HEK293 (cell line): ENCODE measurements at regions not wholly inside any gene's neighbourhood (a gene's known extent, or its start where the extent isn't known, plus 50 kb on each side); places are given as distances from the start of the nearest gene placed in this dataset.
A peak's percentile ranks its signal among the peaks of the same experiment; 100 is the strongest.

Experiments
- CTCF ChIA-PET: fragments of 350-600 bp; formaldehyde crosslinking; extraction: SDS; loops from one replicate; lab custom pipeline; 2021; ENCODE audit warnings: antibody characterized with exemption; lab: Yijun Ruan, JAX
- POLR2A ChIA-PET: fragments of 300-600 bp; formaldehyde crosslinking; extraction: SDS; loops from one replicate; lab custom pipeline; 2020; ENCODE audit warnings: antibody characterized with exemption, inconsistent platforms; lab: Yijun Ruan, JAX
- H3K27ac ChIP-seq: fragments of 200-500 bp; sonication (Bioruptor generic); 2 replicates; pipeline ENCODE4 v1.5.1; 2014; ENCODE audit warnings: low read depth, low read length, control low read depth, inconsistent platforms; ENCODE audit errors: extremely low read depth
- H3K36me3 ChIP-seq, 2 experiments: fragments of 200-500 bp in 1 of 2; sonication (Bioruptor generic) in 1 of 2; 1 replicate in 1 of 2; 2 replicates in 1 of 2; pipeline ENCODE4 v1.5.1; 2014 to 2017; ENCODE audit warnings: inconsistent platforms in 2 of 2, low read length in 2 of 2; ENCODE audit not compliant: control insufficient read depth in 2 of 2, insufficient read depth in 1 of 2
- H3K4me1 ChIP-seq: fragments of 200-500 bp; sonication (Bioruptor generic); 2 replicates; pipeline ENCODE4 v1.5.1; 2014; ENCODE audit warnings: mild to moderate bottlenecking, low read length, inconsistent platforms; ENCODE audit not compliant: control insufficient read depth, insufficient read depth
- H3K4me3 ChIP-seq: 2 replicates; pipeline ENCODE4 v1.5.1; 2011; ENCODE audit warnings: low read depth, mild to moderate bottlenecking, control low read depth, low read length, moderate library complexity
- H3K9me3 ChIP-seq: fragments of 200-500 bp; sonication (Bioruptor generic); 2 replicates; pipeline ENCODE4 v1.5.1; 2014; ENCODE audit warnings: low read depth, low read length, inconsistent platforms; ENCODE audit not compliant: control insufficient read depth, insufficient read depth
- EGR2 ChIP-seq: fragments of 450-650 bp; formaldehyde crosslinking; IDR thresholded peaks from 2 replicates; pipeline ENCODE4 v1.5.1; 2016; ENCODE audit warnings: low read depth, missing biosample characterization, missing genetic modification characterization
- SP7 ChIP-seq: fragments of 450-650 bp; formaldehyde crosslinking; IDR thresholded peaks from 2 replicates; pipeline ENCODE4 v1.5.1; 2016; ENCODE audit warnings: missing biosample characterization, missing genetic modification characterization
- TCF7L2 ChIP-seq: IDR thresholded peaks from 2 replicates; pipeline ENCODE4 v1.6.1; 2011; ENCODE audit warnings: low read depth, mild to moderate bottlenecking, inconsistent platforms, low read length, moderate library complexity, borderline replicate concordance
- ZBTB8A ChIP-seq: fragments of 450-650 bp; formaldehyde crosslinking; IDR thresholded peaks from 2 replicates; pipeline ENCODE4 v1.5.1; 2016; ENCODE audit warnings: missing biosample characterization, missing genetic modification characterization
- ZIC2 ChIP-seq: fragments of 450-650 bp; formaldehyde crosslinking; IDR thresholded peaks from 2 replicates; pipeline ENCODE4 v1.5.1; 2016; ENCODE audit warnings: missing biosample characterization, missing genetic modification characterization
- ZNF140 ChIP-seq: fragments of 450-650 bp; formaldehyde crosslinking; IDR thresholded peaks from 2 replicates; pipeline ENCODE4 v1.5.1; 2016; ENCODE audit warnings: missing biosample characterization, missing genetic modification characterization
- ZNF155 ChIP-seq: fragments of 450-650 bp; formaldehyde crosslinking; IDR thresholded peaks from 2 replicates; pipeline ENCODE4 v1.5.1; 2016; ENCODE audit warnings: missing biosample characterization, missing genetic modification characterization
- ZNF2 ChIP-seq: fragments of 450-650 bp; formaldehyde crosslinking; IDR thresholded peaks from 2 replicates; pipeline ENCODE4 v1.5.1; 2016; ENCODE audit warnings: missing biosample characterization, missing genetic modification characterization
- ZNF24 ChIP-seq: fragments of 450-650 bp; formaldehyde crosslinking; IDR thresholded peaks from 2 replicates; pipeline ENCODE4 v1.5.1; 2016; ENCODE audit warnings: missing biosample characterization, missing genetic modification characterization
- ZNF341 ChIP-seq: fragments of 450-650 bp; formaldehyde crosslinking; IDR thresholded peaks from 2 replicates; pipeline ENCODE4; 2016; ENCODE audit warnings: low read depth, missing biosample characterization, missing genetic modification characterization
- ZNF354C ChIP-seq: fragments of 450-650 bp; formaldehyde crosslinking; IDR thresholded peaks from 2 replicates; pipeline ENCODE4 v1.5.1; 2016; ENCODE audit warnings: missing biosample characterization, missing genetic modification characterization, low read depth, borderline replicate concordance
- ZNF548 ChIP-seq: fragments of 450-650 bp; formaldehyde crosslinking; IDR thresholded peaks from 2 replicates; pipeline ENCODE4 v1.5.1; 2016; ENCODE audit warnings: missing biosample characterization, missing genetic modification characterization
- ZNF549 ChIP-seq: fragments of 450-650 bp; IDR thresholded peaks from 2 replicates; pipeline ENCODE4 v1.5.1; 2018; ENCODE audit warnings: missing biosample characterization, missing genetic modification characterization, mild to moderate bottlenecking, inconsistent platforms, moderate library complexity
- ZNF596 ChIP-seq: fragments of 450-650 bp; IDR thresholded peaks from 2 replicates; pipeline ENCODE4 v1.5.0; 2018; ENCODE audit warnings: missing biosample characterization, mild to moderate bottlenecking, missing genetic modification characterization, moderate library complexity
- ZNF600 ChIP-seq: fragments of 450-650 bp; formaldehyde crosslinking; IDR thresholded peaks from 2 replicates; pipeline ENCODE4 v1.5.1; 2016; ENCODE audit warnings: missing biosample characterization, missing genetic modification characterization
- ZNF830 ChIP-seq: fragments of 450-650 bp; IDR thresholded peaks from 2 replicates; pipeline ENCODE4 v1.5.0; 2018; ENCODE audit warnings: missing biosample characterization, missing genetic modification characterization, low read depth, mild to moderate bottlenecking, moderate library complexity
- ZNF843 ChIP-seq: fragments of 450-650 bp; formaldehyde crosslinking; IDR thresholded peaks from 2 replicates; pipeline ENCODE4 v1.5.1; 2016; ENCODE audit warnings: missing biosample characterization, missing genetic modification characterization
- TF ChIP-seq, protein P1 (sequence below): fragments of 450-650 bp; formaldehyde crosslinking; IDR thresholded peaks from 2 replicates; pipeline ENCODE4 v1.5.1; 2016; ENCODE audit warnings: missing biosample characterization, missing genetic modification characterization
- TF ChIP-seq, protein P2 (sequence below): fragments of 450-650 bp; formaldehyde crosslinking; IDR thresholded peaks from 2 replicates; pipeline ENCODE4 v1.5.1; 2016; ENCODE audit warnings: missing biosample characterization, missing genetic modification characterization, borderline replicate concordance
- TF ChIP-seq, protein P3 (sequence below): fragments of 450-650 bp; formaldehyde crosslinking; IDR thresholded peaks from 2 replicates; pipeline ENCODE4 v1.5.1; 2016; ENCODE audit warnings: missing biosample characterization, missing genetic modification characterization
- TF ChIP-seq, protein P4 (sequence below): fragments of 450-650 bp; formaldehyde crosslinking; IDR thresholded peaks from 2 replicates; pipeline ENCODE4 v1.5.1; 2017; ENCODE audit warnings: missing biosample characterization, mild to moderate bottlenecking, missing genetic modification characterization, moderate library complexity
- TF ChIP-seq, protein P5 (sequence below): fragments of 450-650 bp; formaldehyde crosslinking; conservative IDR thresholded peaks from 2 replicates; pipeline ENCODE4 v1.5.1; 2016; ENCODE audit warnings: low read depth, missing biosample characterization, missing genetic modification characterization

DNA sequence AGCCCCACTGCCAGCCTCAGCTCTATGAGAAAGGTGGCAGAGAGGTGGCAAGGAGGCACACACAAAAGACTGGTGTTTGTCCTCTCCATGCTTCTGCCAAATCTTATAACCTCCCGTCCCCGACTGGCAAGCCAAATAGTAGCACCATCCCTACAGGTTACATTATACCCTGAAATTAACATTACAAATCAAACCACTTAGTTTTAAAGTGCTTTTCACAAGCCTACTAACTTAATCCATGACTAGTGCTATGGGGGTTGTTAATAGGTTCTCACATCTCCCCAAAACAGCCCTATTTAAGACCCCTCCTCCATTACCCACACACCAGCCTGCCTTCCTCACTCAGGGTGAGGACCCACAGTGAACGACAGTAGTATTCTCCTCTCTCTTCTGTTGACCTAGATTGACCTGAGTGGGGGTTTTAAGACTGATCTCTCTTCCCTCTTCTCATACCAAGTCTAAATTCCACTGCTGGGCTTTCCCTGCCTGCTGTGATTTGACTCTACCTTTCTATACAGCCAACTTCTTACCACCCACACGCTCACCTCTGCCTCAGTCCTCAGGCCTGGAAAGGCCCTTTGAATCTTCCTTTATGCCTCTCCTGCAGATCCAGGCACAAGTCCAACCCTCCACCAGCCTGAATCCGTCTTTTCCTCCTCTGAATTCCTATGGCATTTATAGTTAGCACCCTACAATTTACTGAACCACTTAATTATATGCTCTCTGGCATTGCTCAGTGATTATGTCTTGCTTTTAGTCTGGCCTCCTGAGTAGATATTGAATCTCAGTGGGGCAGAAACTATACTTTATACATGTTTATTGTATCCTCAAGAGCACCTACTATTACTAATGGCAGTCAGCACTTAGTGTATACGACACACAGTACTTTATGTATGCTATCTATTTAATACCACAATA is 116.1 kb downstream of the TMEM174 start:
- ChIA-PET CTCF (interaction anchor here (1.0 to 1.3 kb wide), 2 partner anchors 73 to 159 kb away, joined by 3 read pairs; partner anchors contain the start of gene FOXD1), POLR2A (no interaction called here)
- peaks cover 6% of the 10 kb centered on the region for H3K4me1 ChIP-seq
- H3K27ac ChIP-seq: no peak overlapping the region
- H3K4me3 ChIP-seq: no peak overlapping the region
- H3K36me3 ChIP-seq: no peaks in the 10 kb centered on the region
- peak; percentile 100 for TF ChIP-seq SP7 (tag by site-specific recombination)
- TF ChIP-seq, protein P1, sequence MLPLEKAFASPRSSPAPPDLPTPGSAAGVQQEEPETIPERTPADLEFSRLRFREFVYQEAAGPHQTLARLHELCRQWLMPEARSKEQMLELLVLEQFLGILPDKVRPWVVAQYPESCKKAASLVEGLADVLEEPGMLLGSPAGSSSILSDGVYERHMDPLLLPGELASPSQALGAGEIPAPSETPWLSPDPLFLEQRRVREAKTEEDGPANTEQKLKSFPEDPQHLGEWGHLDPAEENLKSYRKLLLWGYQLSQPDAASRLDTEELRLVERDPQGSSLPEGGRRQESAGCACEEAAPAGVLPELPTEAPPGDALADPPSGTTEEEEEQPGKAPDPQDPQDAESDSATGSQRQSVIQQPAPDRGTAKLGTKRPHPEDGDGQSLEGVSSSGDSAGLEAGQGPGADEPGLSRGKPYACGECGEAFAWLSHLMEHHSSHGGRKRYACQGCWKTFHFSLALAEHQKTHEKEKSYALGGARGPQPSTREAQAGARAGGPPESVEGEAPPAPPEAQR: no peak
- no peak for TF ChIP-seq ZNF843 (tag by site-specific recombination)
- TF ChIP-seq, protein P2, sequence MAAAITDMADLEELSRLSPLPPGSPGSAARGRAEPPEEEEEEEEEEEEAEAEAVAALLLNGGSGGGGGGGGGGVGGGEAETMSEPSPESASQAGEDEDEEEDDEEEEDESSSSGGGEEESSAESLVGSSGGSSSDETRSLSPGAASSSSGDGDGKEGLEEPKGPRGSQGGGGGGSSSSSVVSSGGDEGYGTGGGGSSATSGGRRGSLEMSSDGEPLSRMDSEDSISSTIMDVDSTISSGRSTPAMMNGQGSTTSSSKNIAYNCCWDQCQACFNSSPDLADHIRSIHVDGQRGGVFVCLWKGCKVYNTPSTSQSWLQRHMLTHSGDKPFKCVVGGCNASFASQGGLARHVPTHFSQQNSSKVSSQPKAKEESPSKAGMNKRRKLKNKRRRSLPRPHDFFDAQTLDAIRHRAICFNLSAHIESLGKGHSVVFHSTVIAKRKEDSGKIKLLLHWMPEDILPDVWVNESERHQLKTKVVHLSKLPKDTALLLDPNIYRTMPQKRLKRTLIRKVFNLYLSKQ: no peak
- no peak for TF ChIP-seq ZNF2 (tag by site-specific recombination)
- H3K9me3 ChIP-seq: no peaks in the 10 kb centered on the region

DNA sequence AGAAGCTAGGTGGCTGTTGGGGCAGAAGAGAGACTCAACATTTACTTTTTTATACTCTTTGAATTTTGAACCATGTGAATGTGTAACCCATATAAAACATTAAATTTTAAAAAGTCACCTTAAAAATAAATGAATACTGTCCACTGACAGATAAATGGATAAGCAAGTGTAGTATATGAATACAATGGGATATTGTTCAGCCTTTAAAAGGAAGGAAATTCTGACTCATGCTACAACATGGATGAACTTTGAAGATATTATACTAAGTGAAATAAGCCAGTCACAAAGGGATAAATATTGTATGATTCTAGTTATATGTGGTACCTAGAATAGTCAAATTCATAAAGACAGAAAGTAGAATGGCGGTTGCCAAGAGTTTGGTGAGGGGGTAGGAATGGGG is 113.9 kb downstream of the TMEM174 start:
- ChIA-PET POLR2A (no interaction called here), CTCF (no interaction called here)
- H3K9me3 ChIP-seq: no peaks in the 10 kb centered on the region
- no peaks in the 10 kb centered on the region for H3K36me3 ChIP-seq
- no peak overlapping the region for H3K4me3 ChIP-seq
- TF ChIP-seq ZNF600 (tag by site-specific recombination): no peak
- no peak for TF ChIP-seq ZNF596 (tag by site-specific recombination)
- no peak for TF ChIP-seq ZNF548 (tag by site-specific recombination)
- TF ChIP-seq ZNF140 (tag by site-specific recombination): no peak
- TF ChIP-seq ZNF354C: no peak
- H3K4me1 ChIP-seq: peaks cover 20% of the 10 kb centered on the region
- no peak overlapping the region for H3K27ac ChIP-seq

DNA sequence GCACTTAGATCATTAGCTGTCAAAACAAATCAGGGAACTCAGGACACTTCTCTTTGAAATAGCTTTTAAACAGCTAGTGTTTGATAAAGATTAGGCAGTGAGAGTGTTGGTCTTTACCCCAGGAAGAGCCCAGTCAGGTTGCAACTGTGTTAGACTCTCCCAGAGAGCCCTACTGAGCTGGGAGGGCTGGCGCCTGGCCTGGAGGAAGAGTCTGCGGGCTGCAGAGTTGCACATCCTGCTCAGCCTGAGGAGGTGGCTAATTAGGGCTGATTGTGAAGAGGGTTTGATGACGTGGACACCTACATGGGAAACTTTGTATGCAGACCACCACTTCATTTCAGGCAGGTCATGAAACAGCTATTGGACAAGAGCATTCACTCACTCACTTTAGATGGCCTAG is 112.0 kb downstream of the TMEM174 start:
- ChIA-PET POLR2A (interaction anchor here (1.3 kb wide), 1 partner anchor 164 kb away, joined by 3 read pairs; the partner anchor contains the start of gene FOXD1), CTCF (interaction anchor here (1.0 to 1.6 kb wide), 4 partner anchors 10 to 166 kb away, joined by 3 to 13 read pairs (median 5); no protein-coding TSS in a partner anchor)
- no peaks in the 10 kb centered on the region for H3K9me3 ChIP-seq
- no peak overlapping the region for H3K27ac ChIP-seq
- peaks cover 27% of the 10 kb centered on the region for H3K4me1 ChIP-seq
- H3K4me3 ChIP-seq: no peak overlapping the region
- no peaks in the 10 kb centered on the region for H3K36me3 ChIP-seq
- TF ChIP-seq ZNF24 (tag by site-specific recombination) (no peak), ZBTB8A (0 out of 2 replicates have a peak, but pooled peaks have one; percentile 12), EGR2 (no peak), ZNF830 (tag by site-specific recombination) (no peak), TCF7L2 (no peak), ZNF549 (tag by site-specific recombination) (no peak), ZIC2 (tag by site-specific recombination) (no peak), ZNF155 (tag by site-specific recombination) (no peak), ZNF341 (tag by site-specific recombination) (no peak)
- TF ChIP-seq, protein P3, sequence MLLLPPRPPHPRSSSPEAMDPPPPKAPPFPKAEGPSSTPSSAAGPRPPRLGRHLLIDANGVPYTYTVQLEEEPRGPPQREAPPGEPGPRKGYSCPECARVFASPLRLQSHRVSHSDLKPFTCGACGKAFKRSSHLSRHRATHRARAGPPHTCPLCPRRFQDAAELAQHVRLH (tag by site-specific recombination): no peak
- TF ChIP-seq, protein P4, sequence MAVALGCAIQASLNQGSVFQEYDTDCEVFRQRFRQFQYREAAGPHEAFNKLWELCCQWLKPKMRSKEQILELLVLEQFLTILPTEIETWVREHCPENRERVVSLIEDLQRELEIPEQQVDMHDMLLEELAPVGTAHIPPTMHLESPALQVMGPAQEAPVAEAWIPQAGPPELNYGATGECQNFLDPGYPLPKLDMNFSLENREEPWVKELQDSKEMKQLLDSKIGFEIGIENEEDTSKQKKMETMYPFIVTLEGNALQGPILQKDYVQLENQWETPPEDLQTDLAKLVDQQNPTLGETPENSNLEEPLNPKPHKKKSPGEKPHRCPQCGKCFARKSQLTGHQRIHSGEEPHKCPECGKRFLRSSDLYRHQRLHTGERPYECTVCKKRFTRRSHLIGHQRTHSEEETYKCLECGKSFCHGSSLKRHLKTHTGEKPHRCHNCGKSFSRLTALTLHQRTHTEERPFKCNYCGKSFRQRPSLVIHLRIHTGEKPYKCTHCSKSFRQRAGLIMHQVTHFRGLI (tag by site-specific recombination): peak; percentile 72; the same call in 1 of the 2 replicates
- TF ChIP-seq, protein P5, sequence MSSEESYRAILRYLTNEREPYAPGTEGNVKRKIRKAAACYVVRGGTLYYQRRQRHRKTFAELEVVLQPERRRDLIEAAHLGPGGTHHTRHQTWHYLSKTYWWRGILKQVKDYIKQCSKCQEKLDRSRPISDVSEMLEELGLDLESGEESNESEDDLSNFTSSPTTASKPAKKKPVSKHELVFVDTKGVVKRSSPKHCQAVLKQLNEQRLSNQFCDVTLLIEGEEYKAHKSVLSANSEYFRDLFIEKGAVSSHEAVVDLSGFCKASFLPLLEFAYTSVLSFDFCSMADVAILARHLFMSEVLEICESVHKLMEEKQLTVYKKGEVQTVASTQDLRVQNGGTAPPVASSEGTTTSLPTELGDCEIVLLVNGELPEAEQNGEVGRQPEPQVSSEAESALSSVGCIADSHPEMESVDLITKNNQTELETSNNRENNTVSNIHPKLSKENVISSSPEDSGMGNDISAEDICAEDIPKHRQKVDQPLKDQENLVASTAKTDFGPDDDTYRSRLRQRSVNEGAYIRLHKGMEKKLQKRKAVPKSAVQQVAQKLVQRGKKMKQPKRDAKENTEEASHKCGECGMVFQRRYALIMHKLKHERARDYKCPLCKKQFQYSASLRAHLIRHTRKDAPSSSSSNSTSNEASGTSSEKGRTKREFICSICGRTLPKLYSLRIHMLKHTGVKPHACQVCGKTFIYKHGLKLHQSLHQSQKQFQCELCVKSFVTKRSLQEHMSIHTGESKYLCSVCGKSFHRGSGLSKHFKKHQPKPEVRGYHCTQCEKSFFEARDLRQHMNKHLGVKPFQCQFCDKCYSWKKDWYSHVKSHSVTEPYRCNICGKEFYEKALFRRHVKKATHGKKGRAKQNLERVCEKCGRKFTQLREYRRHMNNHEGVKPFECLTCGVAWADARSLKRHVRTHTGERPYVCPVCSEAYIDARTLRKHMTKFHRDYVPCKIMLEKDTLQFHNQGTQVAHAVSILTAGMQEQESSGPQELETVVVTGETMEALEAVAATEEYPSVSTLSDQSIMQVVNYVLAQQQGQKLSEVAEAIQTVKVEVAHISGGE (tag by site-specific recombination): no peak
